KOPT-K1 (cell line): ENCODE measurements at regions not wholly inside any gene's neighbourhood (a gene's known extent, or its start where the extent isn't known, plus 50 kb on each side); places are given as distances from the start of the nearest gene placed in this dataset.

ENCODE experiments used
- H3K27ac ChIP-seq: fragments of 200-600 bp; sonication (generic); 2 replicates; pipeline ENCODE4 v1.5.1; 2016; ENCODE audit warnings: antibody characterized with exemption, mild to moderate bottlenecking, low read depth, low read length; ENCODE audit not compliant: poor library complexity, severe bottlenecking
- H3K36me3 ChIP-seq: fragments of 200-600 bp; sonication (generic); 2 replicates; pipeline ENCODE4 v1.5.1; 2017; ENCODE audit warnings: antibody characterized with exemption, mild to moderate bottlenecking, low read length, moderate library complexity; ENCODE audit not compliant: insufficient read depth
- H3K9me3 ChIP-seq: fragments of 200-600 bp; sonication (generic); 2 replicates; pipeline ENCODE4 v1.5.1; 2017; ENCODE audit warnings: antibody characterized with exemption, low read length, mild to moderate bottlenecking; ENCODE audit not compliant: insufficient read depth, poor library complexity, severe bottlenecking

DNA sequence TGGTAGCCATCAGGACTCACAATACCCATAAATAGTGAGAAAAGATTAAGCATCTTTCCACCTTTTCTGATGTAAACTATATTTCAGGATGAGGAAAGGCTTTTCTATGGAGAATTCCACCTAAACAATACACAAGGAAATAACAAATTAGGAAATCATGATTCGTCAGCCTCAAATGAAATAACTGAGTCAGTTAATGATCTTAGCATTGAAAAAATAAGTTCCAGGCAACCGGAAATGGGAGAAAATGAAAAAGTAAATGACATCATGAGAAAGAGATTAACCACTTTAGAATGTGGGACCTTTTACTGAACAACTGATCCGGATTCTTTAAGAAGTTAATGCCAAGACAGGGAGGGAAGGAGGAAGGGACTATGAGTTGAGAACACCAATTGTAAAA, 742.3 kb downstream of the TNS3 start:
- Histone ChIP-seq H3K27ac (no peak overlapping the region), H3K9me3 (no peaks in the 10 kb centered on the region)

DNA sequence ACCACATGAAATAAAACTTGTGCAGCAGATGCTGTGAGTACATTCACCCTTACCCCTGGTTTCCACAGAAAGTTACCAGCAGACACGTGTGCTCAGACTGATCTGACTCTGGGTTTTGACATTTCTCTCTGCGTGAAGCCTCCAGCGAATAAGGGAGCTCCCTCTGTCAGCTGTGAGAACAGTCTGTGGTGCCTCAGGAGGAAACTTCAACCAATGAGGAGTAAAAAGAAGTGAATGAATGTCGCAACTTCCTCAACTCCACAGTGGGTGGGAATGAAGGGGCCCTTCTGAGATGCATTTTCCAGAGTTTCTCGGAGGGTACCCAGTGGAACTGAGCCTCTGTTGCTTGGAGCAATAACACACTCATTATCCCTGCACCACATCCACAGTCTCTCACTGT, 743.4 kb downstream of the TNS3 start:
- Histone ChIP-seq H3K27ac (no peak overlapping the region), H3K9me3 (no peaks in the 10 kb centered on the region), H3K36me3 (no peaks in the 10 kb centered on the region)

More for the DNA sequence above, 742.3 kb downstream of the TNS3 start:
- no peaks in the 10 kb centered on the region for H3K36me3 ChIP-seq

DNA sequence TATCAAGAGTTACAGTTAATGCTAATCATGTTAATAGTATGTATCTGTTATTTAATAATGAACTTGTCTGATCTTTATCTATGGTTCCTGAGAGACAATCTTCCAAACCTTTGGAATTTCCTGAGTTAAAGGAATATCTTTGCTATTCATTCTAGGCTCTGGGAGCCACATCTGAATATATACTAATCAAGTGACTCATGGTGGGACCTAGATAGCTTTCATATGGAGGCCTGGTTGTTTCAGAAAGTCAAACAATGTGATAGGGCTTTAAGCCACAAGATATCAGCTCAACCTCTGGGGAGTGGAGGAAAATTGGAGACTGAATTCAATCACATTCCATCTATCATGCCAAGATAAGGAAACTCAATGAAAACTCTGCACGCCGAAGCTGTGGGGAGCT, 746.4 kb downstream of the TNS3 start:
- Histone ChIP-seq H3K36me3 (no peaks in the 10 kb centered on the region), H3K9me3 (no peaks in the 10 kb centered on the region), H3K27ac (no peak overlapping the region)

DNA sequence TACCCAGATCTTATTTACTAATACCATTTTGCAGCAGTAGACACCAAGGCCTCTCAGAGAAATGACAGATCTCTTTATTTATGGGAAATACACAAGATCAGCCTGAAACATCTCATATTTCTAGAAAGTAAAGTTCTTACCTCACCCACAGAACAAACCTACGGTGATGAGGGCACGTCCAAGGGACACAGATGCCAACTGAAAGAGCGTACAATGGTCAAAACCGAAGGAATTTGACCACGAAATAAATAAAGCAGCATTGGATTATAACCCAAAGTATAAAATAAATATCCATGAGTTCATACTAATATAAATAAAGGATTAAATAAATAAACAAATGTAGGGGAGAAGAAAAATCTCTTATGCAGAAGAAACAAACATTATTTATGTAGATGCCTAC, 747.0 kb downstream of the TNS3 start:
- Histone ChIP-seq H3K27ac (no peak overlapping the region), H3K9me3 (no peaks in the 10 kb centered on the region)

DNA sequence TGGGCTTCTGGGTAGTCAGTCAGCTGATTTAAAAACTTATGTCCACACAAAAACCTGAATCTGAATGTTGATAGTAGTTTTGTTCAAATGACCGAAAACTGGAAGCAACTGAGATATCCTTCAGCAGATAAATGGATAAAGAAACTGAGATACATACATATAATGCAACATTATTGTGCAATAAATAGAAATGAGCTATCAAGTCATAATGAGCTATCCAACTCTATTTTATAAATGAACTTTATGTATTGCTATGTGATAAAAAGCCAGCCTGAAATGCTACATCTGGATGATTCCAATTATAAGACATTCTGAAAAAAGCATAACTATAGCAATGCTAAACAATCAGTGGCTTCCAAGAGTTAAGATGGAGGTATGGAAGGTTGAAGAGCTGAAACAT, 748.7 kb downstream of the TNS3 start:
- Histone ChIP-seq H3K27ac (no peak overlapping the region), H3K9me3 (no peaks in the 10 kb centered on the region), H3K36me3 (no peaks in the 10 kb centered on the region)

More for the DNA sequence above, 747.0 kb downstream of the TNS3 start:
- no peaks in the 10 kb centered on the region for H3K36me3 ChIP-seq

DNA sequence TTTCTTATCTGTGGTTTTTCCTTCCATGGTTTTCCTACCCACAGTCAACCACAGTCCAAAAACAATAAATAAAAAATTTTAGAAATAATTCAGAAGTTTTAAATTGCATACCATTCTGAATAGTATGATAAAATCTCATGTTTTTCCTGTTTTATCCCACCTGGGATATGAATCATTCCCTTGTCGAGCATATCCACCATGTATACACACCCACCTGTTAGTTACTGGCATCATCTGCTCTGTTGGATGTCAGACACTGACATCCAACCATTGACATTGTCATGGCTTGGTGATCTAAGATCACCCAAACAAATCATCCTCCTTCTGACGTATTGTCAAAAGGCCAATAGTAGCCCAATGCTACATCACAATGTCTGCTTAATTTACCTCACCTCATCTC, 749.8 kb downstream of the TNS3 start:
- no peaks in the 10 kb centered on the region for H3K36me3 ChIP-seq
- no peaks in the 10 kb centered on the region for H3K9me3 ChIP-seq
- H3K27ac ChIP-seq: no peak overlapping the region

DNA sequence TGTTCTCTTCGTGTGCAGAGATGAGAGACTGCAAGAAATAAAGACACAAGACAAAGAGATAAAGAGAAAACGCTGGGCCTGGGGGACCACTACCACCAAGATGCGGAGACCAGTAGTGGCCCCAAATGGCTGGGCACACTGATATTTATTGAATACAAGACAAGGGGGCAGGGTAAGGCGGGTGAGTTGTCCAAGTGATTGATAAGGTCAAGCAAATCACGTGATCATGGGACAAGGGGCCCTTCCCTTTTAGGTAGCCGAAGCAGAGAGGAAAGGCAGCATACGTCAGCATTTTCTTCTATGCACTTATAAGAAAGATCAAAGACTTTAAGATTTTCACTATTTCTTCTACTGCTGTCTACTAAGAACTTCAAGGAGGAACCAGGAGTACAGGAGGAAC, 762.1 kb downstream of the TNS3 start:
- Histone ChIP-seq H3K27ac (no peak overlapping the region), H3K36me3 (no peaks in the 10 kb centered on the region), H3K9me3 (no peaks in the 10 kb centered on the region)

DNA sequence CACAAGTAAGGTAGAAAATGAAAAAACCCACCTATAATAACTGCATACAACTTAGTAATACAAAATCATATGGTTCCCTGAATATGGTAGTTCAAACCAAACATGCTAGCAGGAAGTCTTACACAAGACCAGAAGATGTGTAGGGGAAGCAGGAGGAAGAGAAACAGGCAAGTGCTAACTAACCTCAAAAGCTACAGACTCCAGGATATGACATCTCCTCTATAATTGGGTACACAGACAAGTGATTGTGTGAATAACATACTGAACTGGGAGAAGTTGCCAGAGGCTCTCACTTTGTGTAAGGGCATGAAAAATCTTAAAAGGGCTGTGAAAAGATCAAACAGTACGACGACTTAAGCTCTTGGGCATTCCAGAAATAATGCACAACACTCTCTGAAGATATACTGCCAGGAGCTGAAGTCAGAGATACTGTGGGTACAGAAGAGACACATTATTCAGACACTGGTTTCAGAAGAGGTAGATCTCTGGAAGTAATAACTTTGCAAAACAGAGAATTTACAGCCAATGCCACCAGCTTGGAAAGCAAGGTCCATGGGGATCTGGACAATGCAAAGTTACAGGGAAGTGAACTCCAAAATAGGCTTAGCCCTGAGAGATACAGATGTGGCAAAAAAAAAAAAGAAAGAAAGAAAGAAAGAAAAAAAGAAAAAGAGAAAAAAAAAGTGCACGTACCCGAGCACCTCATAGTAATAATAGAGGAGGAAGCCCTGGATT, 767.2 kb downstream of the TNS3 start:
- Histone ChIP-seq H3K9me3 (no peaks in the 10 kb centered on the region), H3K27ac (no peak overlapping the region), H3K36me3 (no peaks in the 10 kb centered on the region)

DNA sequence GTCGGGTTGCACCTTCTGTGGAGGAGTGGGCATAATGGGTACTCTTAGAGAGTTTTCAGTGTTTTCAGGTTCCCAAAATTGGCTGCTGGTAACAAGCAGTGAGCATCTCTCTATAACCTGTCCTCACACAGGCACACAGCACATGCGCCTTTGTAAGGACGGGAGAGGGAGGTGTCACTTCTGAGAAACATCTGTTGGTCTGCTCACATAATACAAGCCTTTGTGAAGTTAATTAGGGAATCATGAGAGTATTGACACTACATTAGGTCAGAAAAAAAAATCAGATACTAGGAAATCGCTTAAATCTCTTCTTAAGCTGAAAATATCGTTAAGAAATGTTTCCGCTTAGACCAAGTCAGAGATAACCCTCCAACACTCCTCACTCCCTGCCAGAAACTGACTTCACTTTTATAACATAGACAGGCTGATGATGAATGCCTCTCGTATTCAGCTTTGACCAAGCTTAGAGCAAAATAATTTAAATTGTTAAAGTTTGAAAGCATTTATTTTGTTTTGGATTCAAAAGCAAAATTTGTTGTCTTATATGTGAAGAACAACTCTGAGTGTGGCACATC, 769.7 kb downstream of the TNS3 start:
- no peak overlapping the region for H3K27ac ChIP-seq
- H3K36me3 ChIP-seq: no peaks in the 10 kb centered on the region
- H3K9me3 ChIP-seq: no peaks in the 10 kb centered on the region

DNA sequence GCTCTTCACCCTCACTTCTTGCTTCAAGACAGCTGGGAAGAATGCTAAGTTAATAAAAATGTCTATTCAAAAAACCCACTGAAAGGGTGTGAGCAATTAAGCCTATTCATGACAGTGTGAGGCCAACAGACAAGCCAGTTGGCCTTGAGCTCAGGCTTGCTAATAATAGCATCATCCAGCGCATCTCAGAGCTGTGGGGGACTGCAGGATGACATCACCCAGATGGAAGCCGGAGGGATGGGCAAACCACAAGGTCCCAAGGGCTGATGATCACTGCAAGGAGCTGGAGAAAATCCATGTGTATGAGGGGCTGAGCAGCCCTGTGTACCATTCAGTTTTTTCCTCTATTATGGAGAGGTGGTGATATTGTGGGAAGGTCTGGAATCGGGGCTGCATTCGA, 770.4 kb downstream of the TNS3 start:
- H3K36me3 ChIP-seq: no peaks in the 10 kb centered on the region
- no peak overlapping the region for H3K27ac ChIP-seq
- no peaks in the 10 kb centered on the region for H3K9me3 ChIP-seq

DNA sequence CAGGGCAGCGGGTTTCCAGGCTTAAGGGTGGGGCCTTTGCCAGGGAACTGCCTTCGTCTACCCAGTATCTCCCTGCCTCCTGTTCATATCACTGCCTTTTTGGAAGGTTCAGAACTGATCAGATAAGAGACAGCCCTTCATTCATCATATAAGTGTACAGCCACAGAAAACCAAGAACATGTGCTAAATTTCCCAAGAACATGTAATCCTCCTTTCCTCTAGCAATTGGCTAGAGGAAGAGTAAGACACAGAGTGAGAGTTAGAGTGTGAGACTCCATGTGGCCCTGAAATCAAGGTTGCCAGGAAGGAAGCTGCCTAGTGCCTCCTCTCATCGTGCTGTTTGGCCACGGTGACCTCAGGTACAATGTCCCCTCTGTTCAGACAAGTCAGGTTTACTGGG, 770.9 kb downstream of the TNS3 start:
- Histone ChIP-seq H3K36me3 (no peaks in the 10 kb centered on the region), H3K9me3 (no peaks in the 10 kb centered on the region), H3K27ac (no peak overlapping the region)

DNA sequence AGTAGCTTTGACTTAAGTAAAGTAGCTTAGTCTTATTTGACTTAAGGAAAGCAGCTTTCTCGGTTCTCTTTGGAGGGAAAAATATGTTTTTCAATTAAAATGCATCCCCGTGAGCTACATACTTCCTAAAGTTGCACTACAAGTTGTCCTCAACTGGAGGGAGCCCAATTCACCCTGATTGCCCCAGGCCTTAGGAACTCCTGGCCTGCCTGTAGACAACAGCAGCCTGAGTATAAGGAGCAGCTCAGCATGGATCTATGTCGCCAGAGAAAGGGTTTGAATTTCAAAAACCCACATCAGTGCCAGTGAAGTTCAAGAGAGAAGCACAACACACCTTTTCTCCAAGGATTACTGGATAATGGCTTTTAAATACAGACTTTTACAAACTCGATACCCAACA, 772.0 kb downstream of the TNS3 start:
- no peak overlapping the region for H3K27ac ChIP-seq
- no peaks in the 10 kb centered on the region for H3K9me3 ChIP-seq
- H3K36me3 ChIP-seq: no peaks in the 10 kb centered on the region

DNA sequence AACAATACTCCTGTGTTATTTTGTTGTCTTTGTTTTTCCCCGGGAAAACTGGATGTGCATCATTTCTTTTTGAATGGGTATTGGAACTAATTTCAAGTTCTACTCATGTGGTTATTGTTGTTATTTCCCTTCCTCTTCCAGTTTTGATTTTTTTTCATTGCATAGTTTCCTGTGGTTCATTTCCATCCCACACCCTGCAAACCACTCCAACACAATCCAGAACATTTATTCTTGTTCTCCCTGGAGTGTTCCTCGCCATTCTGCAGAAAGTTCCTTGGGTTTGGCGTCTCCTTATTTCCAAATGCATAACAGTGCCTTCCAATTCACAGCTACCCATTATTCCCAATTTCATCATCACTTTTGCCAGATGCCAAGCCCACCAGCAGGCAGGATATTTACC, 775.1 kb downstream of the TNS3 start:
- Histone ChIP-seq H3K36me3 (no peaks in the 10 kb centered on the region), H3K9me3 (no peaks in the 10 kb centered on the region), H3K27ac (no peak overlapping the region)

DNA sequence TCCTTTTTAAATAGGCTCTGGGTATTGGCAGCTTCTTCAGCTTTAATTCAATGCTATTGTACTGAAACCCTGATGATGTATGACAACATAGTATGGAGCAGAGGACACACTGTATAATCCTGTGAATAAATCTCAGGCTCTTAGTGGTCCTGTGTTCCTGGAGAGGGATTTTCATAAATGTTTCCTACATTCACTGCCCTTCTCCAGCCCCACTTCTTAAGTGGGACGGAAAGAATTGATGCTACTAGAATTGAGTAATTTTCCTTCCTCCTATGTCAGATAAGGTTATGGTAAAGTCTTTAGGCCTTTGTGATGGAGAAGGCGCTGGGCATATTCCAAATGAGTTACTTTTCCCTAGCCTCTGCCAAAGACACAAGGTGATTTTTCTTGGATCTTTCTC, 779.4 kb downstream of the TNS3 start:
- H3K36me3 ChIP-seq: no peaks in the 10 kb centered on the region
- H3K27ac ChIP-seq: no peak overlapping the region

DNA sequence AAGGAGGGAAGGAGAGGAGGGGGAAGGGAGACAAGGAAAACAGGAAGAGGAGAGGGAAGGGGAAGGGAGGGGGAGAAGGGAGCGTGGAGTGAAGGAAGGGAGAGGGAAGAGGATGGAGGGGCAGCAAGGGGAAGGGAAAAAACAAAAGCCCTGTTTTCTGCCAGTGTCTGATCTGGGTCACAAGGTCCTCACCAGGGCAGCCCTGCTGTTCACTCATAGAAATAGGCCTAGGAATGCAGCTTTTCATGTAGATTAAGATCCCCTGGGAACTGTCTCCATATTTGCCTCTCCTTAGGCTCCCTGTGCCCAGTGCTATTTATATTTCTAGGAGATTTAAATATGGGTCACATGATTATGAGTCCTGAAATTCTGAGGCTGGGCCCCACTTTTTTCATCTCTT, 790.7 kb downstream of the TNS3 start:
- Histone ChIP-seq H3K9me3 (no peaks in the 10 kb centered on the region), H3K27ac (no peak overlapping the region), H3K36me3 (no peaks in the 10 kb centered on the region)

More for the DNA sequence above, 779.4 kb downstream of the TNS3 start:
- H3K9me3 ChIP-seq: no peaks in the 10 kb centered on the region

DNA sequence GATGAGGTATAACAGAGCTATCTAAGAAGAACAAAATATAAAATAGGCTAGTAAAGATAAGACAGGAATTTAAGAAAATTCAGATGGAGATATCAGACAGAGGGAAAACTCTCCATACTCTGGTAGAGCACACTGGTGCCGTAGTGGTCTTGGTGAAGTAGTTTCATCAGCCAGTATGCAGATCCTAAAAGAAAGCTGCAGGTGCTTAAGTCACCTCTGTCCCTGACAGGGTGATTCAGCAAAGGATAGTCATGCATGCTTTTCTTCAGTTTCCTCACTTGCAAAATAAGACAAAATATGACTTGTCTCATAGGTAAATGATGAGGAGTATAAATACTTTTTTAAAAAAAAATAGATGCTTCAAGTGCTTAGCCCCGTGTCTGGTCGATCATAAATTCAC, 794.9 kb downstream of the TNS3 start:
- H3K27ac ChIP-seq: no peak overlapping the region
- no peaks in the 10 kb centered on the region for H3K9me3 ChIP-seq
- no peaks in the 10 kb centered on the region for H3K36me3 ChIP-seq
